Parathyroid adenoma (tissue), 2 donors: ENCODE measurements at regions not wholly inside any gene's neighbourhood (a gene's known extent, or its start where the extent isn't known, plus 50 kb on each side); places are given as distances from the start of the nearest gene placed in this dataset.

Experiments used
- H2AFZ ChIP-seq: fragments of 300-600 bp; sonication (generic); one replicate; pipeline ENCODE4 v1.7.0; 2017; ENCODE audit warnings: antibody characterized with exemption, mild to moderate bottlenecking
- H3K27ac ChIP-seq: fragments of 300-600 bp; sonication (generic); one replicate; pipeline ENCODE4 v1.7.0; 2017
- H3K27me3 ChIP-seq: fragments of 300-600 bp; sonication (generic); one replicate; pipeline ENCODE4 v1.7.0; 2017; ENCODE audit warnings: low read length; ENCODE audit not compliant: control insufficient read depth, insufficient read depth
- H3K36me3 ChIP-seq: fragments of 300-600 bp; sonication (generic); one replicate; pipeline ENCODE4 v1.7.0; 2017; ENCODE audit warnings: low read length; ENCODE audit not compliant: control insufficient read depth, insufficient read depth
- H3K4me1 ChIP-seq: fragments of 300-600 bp; sonication (generic); one replicate; pipeline ENCODE4 v1.7.0; 2017; ENCODE audit warnings: control low read depth
- H3K4me2 ChIP-seq: fragments of 300-600 bp; sonication (generic); one replicate; pipeline ENCODE4 v1.7.0; 2017; ENCODE audit warnings: low read length
- H3K4me3 ChIP-seq: fragments of 300-600 bp; sonication (generic); one replicate; pipeline ENCODE4 v1.7.0; 2017; ENCODE audit warnings: low read depth, low read length
- H3K79me2 ChIP-seq: fragments of 300-600 bp; sonication (generic); one replicate; pipeline ENCODE4 v1.7.0; 2017; ENCODE audit warnings: control low read depth
- H3K9ac ChIP-seq: fragments of 300-600 bp; sonication (generic); one replicate; pipeline ENCODE4 v1.7.0; 2017; ENCODE audit warnings: mild to moderate bottlenecking
- H3K9me3 ChIP-seq: fragments of 300-600 bp; sonication (generic); one replicate; pipeline ENCODE4 v1.7.0; 2017; ENCODE audit warnings: low read length; ENCODE audit not compliant: control insufficient read depth
- TF ChIP-seq, protein P1 (sequence below): fragments of 300-600 bp; sonication (generic); IDR thresholded peaks from one replicate; pipeline ENCODE4 v1.7.0; 2017; ENCODE audit warnings: antibody characterized with exemption, mild to moderate bottlenecking
- donor health status: primary hyperparathyroidism.

GRCh38 chr15:26298010-26298658 lies 435.0 kb upstream of the ATP10A start:
- H3K9ac ChIP-seq: no peak overlapping the region
- H3K27me3 ChIP-seq: no peaks in the 10 kb centered on the region
- H3K4me3 ChIP-seq: no peak overlapping the region
- H3K27ac ChIP-seq: no peak overlapping the region
- H3K9me3 ChIP-seq: no peaks in the 10 kb centered on the region
- TF ChIP-seq, protein P1, sequence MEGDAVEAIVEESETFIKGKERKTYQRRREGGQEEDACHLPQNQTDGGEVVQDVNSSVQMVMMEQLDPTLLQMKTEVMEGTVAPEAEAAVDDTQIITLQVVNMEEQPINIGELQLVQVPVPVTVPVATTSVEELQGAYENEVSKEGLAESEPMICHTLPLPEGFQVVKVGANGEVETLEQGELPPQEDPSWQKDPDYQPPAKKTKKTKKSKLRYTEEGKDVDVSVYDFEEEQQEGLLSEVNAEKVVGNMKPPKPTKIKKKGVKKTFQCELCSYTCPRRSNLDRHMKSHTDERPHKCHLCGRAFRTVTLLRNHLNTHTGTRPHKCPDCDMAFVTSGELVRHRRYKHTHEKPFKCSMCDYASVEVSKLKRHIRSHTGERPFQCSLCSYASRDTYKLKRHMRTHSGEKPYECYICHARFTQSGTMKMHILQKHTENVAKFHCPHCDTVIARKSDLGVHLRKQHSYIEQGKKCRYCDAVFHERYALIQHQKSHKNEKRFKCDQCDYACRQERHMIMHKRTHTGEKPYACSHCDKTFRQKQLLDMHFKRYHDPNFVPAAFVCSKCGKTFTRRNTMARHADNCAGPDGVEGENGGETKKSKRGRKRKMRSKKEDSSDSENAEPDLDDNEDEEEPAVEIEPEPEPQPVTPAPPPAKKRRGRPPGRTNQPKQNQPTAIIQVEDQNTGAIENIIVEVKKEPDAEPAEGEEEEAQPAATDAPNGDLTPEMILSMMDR: no peak
- no peaks in the 10 kb centered on the region for H3K79me2 ChIP-seq
- H3K4me1 ChIP-seq: no peaks in the 10 kb centered on the region
- no peak overlapping the region for H3K4me2 ChIP-seq
- no peaks in the 10 kb centered on the region for H3K36me3 ChIP-seq
- no peak overlapping the region for H2AFZ ChIP-seq

DNA sequence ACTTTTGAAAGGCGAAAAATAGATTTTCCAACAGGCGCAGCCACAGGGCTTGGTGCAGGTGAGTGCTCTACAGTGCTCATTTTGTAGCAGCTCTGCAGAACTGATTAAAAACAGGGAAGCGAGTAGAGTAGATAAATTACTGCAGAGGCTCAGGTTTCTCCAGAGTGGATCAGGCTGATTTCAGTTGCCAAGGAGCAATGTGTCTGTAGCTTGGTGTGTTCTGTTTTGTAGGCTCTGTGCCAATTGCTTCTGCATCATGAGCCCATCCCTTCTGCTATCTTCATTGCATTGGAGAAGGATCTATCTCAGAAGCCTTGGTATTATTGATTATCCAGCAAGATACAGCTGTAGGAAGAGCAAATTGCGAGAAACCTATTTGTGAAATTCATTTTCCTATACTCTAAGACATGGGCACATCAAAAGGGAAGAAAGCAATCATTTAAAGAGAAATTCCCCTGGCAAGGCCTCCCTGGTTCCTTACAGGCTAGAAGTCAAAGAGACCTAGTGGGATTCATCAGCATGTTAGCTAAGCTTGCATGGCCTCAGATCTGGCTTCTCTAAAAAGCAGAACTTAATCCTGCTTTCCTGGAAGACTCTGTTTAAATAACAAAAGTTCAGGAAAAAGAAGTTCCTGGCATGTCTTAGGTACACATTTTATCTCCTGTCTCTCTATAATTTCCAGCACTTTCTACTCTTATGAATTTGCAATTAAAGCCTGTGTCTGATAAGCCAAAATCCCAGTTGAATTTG lies 432.4 kb upstream of the ATP10A start:
- no peak overlapping the region for H2AFZ ChIP-seq
- H3K4me1 ChIP-seq: no peaks in the 10 kb centered on the region
- H3K4me2 ChIP-seq: no peak overlapping the region
- H3K27ac ChIP-seq: no peak overlapping the region
- H3K79me2 ChIP-seq: no peaks in the 10 kb centered on the region
- H3K4me3 ChIP-seq: no peak overlapping the region
- H3K36me3 ChIP-seq: no peaks in the 10 kb centered on the region
- no peaks in the 10 kb centered on the region for H3K9me3 ChIP-seq
- no peak overlapping the region for H3K9ac ChIP-seq
- no peaks in the 10 kb centered on the region for H3K27me3 ChIP-seq
- TF ChIP-seq, protein P1: no peak

GRCh38 chr15:26294059-26294689 lies 431.0 kb upstream of the ATP10A start:
- Histone ChIP-seq H3K4me1 (no peaks in the 10 kb centered on the region), H3K79me2 (no peaks in the 10 kb centered on the region), H2AFZ (no peak overlapping the region), H3K4me2 (no peak overlapping the region), H3K27ac (no peak overlapping the region), H3K27me3 (no peaks in the 10 kb centered on the region), H3K4me3 (no peak overlapping the region), H3K36me3 (no peaks in the 10 kb centered on the region), H3K9ac (no peak overlapping the region), H3K9me3 (no peaks in the 10 kb centered on the region)
- TF ChIP-seq, protein P1: peak; percentile 34

DNA sequence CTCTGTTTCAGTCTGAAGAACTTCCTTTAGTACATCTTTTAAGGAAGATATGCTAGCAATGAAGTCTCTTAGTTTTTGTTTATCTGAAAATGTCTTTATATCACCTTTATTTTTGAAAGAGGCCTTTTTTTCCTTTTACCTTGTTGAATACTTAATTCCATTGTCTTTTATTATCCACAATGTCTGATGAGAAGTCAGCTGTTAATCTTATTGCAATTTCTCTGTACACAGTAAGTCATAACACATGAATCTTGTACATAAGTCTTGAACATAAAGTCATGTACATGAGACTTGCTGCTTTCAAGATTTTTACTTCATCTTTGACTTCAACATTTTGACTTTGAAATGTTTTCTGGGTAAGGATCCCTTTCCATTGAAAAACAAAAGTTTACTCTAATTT lies 424.3 kb upstream of the ATP10A start:
- Histone ChIP-seq H3K4me3 (no peak overlapping the region), H3K9me3 (no peaks in the 10 kb centered on the region), H3K27me3 (no peaks in the 10 kb centered on the region), H3K4me1 (no peaks in the 10 kb centered on the region), H3K9ac (no peak overlapping the region), H3K36me3 (no peaks in the 10 kb centered on the region), H3K27ac (no peak overlapping the region), H3K4me2 (no peak overlapping the region), H2AFZ (no peak overlapping the region), H3K79me2 (no peaks in the 10 kb centered on the region)
- TF ChIP-seq, protein P1: no peak
